ENCODE measurements at regions not wholly inside any gene's neighbourhood (a gene's known extent, or its start where the extent isn't known, plus 50 kb on each side); places are given as distances from the start of the nearest gene placed in this dataset.
"Not testable (repeated sequence)": the region's sequence is repeated elsewhere in the genome, so short reads cannot be mapped to it uniquely, and the experiment has no call there.

DNA sequence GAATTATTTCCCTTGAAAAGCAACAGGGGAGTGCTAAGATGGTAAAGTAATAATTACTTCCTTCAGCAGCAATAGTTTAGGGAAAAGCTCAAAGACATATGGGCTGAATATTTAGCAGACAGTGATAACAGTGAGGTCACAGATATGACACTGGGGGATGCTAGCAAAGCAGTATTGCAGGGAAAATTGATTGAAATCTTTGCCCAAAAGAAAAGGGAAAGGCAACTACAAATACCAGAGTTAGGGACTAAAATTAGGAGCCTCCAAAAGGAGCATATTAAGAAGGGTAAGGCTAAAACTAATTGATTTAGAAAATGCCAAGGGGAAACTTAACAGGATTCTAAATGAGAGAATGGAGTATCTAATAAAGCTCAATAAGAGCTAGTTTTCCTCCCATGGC lies 1191.3 kb upstream of the TENM3 start:
- Histone ChIP-seq H3K27ac (ENCODE audit: low read depth) (no peak overlapping the region), H3K4me3 (ENCODE audit: low read depth, low read length) (no peak overlapping the region)
- no peak for DNase-seq (ENCODE audit: extremely low spot score)

DNA sequence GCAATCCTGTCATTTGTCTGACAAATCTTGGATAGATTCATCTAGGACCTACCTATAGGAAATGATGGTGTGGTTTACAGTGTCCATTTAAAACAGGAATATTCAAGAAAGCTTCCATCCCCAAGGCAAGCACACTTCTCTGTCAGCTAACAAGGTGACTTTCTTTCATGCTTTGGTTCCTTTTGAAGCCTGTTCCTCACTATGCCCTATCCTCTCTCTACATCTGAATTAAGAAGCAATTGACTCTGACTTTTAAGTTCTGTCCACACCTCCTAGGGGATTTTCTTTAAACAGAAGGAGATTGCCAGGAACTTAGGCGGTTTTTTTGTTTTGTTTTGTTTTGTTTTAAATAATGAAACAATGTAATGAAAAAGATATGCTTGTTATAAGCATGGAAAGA lies 1181.4 kb upstream of the TENM3 start:
- no peak overlapping the region for H3K27ac ChIP-seq (ENCODE audit: low read depth)
- no peak overlapping the region for H3K4me3 ChIP-seq (ENCODE audit: low read depth, low read length)
- 36% methylated on average over 1 of the region's 1 CpG for WGBS
- no peaks in the 10 kb centered on the region for H3K36me3 ChIP-seq (ENCODE audit: insufficient read depth)
- no peak for DNase-seq (ENCODE audit: extremely low spot score)
- no peaks in the 10 kb centered on the region for H3K4me1 ChIP-seq (ENCODE audit: insufficient read depth)

More for the DNA sequence above, 1191.3 kb upstream of the TENM3 start:
- no peaks in the 10 kb centered on the region for H3K4me1 ChIP-seq (ENCODE audit: insufficient read depth)
- no peaks in the 10 kb centered on the region for H3K36me3 ChIP-seq (ENCODE audit: insufficient read depth)

DNA sequence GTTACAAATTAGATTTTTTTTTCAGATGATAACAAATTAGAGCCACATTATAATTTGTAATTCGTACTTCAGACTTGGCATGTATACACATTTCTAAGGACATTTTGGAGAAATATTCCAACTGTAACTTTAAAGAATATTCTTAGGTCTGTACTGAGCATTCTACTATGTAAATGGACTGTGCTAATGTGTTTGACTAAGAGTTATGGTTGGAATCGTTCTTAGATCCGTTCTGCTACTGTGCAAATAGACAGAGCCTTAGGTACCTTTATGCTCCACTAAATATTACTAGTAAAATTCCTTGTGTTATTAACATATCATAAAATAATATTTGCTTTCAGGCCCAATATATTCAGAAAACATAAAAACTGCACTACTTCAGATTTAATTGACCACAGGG lies 1180.0 kb upstream of the TENM3 start:
- Histone ChIP-seq H3K4me1 (ENCODE audit: insufficient read depth) (no peaks in the 10 kb centered on the region), H3K27ac (ENCODE audit: low read depth) (no peak overlapping the region), H3K4me3 (ENCODE audit: low read depth, low read length) (no peak overlapping the region), H3K36me3 (ENCODE audit: insufficient read depth) (no peaks in the 10 kb centered on the region)
- no peak for DNase-seq (ENCODE audit: extremely low spot score)
- 72% methylated on average over 3 of the region's 3 CpGs for WGBS

DNA sequence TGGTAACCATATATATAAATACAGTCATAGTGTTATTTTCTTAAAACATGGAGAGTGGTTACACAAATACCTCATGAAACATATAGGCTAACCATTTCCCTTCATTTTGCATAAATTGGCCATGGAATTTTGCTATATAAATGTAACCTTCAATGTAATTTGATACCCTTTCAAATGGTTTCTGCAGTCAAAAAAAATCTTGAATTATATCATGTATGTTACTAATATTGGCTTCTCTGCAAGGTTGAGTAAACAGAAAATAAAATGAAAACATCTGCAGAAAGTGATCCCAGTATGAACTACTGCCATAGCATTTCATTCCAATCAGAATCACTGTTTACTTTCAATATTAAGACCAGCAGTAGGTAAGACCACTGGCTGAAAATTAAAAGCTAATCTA lies 1165.9 kb upstream of the TENM3 start:
- H3K4me3 ChIP-seq (ENCODE audit: low read depth, low read length): no peak overlapping the region
- H3K4me1 ChIP-seq (ENCODE audit: insufficient read depth): no peaks in the 10 kb centered on the region
- no peaks in the 10 kb centered on the region for H3K36me3 ChIP-seq (ENCODE audit: insufficient read depth)
- no peak for DNase-seq (ENCODE audit: extremely low spot score)
- H3K27ac ChIP-seq (ENCODE audit: low read depth): no peak overlapping the region

DNA sequence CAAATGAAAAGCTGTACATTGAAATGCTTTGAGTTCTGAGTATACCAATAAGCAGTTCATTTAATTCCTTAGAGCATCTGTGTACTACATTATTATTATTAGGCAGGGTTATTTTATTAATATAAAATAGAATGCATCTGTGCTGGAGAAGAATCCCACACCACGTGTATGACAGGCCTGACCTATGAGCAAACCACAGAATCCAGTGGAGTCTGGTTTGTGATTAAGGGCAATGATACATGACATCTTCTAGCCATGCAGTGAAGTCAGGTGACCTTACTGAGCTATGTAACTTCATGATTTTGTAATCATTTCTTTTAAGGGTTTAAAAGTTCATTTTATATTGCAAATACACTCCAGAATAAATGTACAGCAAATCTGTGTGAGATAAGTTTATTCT lies 1165.0 kb upstream of the TENM3 start:
- H3K27ac ChIP-seq (ENCODE audit: low read depth): no peak overlapping the region
- DNase-seq (ENCODE audit: extremely low spot score): no peak
- H3K36me3 ChIP-seq (ENCODE audit: insufficient read depth): no peaks in the 10 kb centered on the region
- no peaks in the 10 kb centered on the region for H3K4me1 ChIP-seq (ENCODE audit: insufficient read depth)
- 42% methylated on average over 1 of the region's 1 CpG for WGBS
- no peak overlapping the region for H3K4me3 ChIP-seq (ENCODE audit: low read depth, low read length)

DNA sequence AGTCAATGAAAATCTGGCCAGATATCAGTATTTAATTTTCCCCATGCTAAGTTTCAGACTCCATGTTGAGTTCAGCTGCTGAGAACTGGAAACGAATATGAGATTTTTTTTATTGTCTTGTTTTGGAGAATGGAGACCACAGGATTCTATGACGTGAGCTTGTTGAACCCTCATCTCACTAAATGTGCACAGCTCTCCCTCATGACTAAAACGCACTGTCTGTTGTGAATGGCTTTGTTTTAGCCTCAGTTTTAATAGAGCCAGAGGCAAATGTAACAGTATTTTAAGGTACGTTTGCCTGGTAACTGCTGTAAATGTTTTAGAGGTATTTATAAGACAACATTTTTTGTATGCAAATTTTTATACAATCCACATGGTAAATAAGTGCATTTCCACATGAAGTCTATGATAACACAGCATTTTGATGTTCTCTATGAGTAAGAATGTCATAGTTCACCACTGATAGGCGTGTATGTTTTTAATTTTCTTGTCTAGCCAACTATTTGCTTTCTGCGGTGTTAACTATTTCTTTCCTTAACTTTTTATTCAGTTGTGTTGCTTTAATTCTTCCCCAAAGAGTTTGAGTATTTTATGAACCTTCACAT lies 1159.3 kb upstream of the TENM3 start:
- WGBS: 49% methylated on average over 6 of the region's 6 CpGs
- no peak for DNase-seq (ENCODE audit: extremely low spot score)
- no peak overlapping the region for H3K27ac ChIP-seq (ENCODE audit: low read depth)
- H3K36me3 ChIP-seq (ENCODE audit: insufficient read depth): no peaks in the 10 kb centered on the region
- no peaks in the 10 kb centered on the region for H3K4me1 ChIP-seq (ENCODE audit: insufficient read depth)
- no peak overlapping the region for H3K4me3 ChIP-seq (ENCODE audit: low read depth, low read length)

DNA sequence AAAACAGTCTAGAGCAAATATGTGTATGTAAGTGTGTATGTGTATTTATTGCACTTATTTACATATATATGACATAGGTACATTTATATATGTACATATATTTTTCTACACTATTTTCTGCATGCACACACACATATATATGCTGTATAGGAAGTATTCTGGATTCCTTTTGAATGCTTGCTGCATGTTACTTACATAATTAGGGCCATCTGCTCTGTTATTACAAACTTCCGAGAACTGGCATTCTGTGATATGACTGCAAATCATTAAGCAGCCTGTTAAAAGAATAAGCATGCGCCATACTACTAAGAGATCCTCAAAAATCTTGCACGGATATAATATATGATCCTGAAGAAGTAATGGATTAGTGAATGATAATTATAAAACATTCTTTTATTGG lies 1157.6 kb upstream of the TENM3 start:
- Histone ChIP-seq H3K4me1 (ENCODE audit: insufficient read depth) (no peaks in the 10 kb centered on the region), H3K27ac (ENCODE audit: low read depth) (no peak overlapping the region), H3K36me3 (ENCODE audit: insufficient read depth) (no peaks in the 10 kb centered on the region), H3K4me3 (ENCODE audit: low read depth, low read length) (no peak overlapping the region)
- 63% methylated on average over 3 of the region's 3 CpGs for WGBS
- no peak for DNase-seq (ENCODE audit: extremely low spot score)

DNA sequence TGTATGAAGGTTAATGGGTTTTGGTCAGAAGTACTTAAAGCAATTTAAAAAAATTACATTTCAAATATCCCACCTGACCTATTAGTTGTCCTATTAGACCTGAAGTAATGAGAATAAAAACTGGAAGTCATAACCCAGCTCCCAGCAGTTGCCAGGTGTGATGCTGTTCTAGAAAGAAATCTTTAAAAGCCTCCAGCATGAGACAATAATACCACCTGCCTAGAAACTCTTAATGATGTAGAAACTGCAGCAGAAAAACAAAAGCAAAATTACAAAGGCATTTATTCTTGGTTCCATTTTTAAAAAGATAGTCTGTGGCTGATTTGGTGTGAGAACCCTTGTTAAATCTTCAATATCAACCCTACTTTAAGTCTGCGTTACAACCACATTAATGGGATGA lies 1137.7 kb upstream of the TENM3 start:
- no peak for DNase-seq (ENCODE audit: extremely low spot score)
- Histone ChIP-seq H3K36me3 (ENCODE audit: insufficient read depth) (no peaks in the 10 kb centered on the region), H3K4me1 (ENCODE audit: insufficient read depth) (no peaks in the 10 kb centered on the region), H3K27ac (ENCODE audit: low read depth) (no peak overlapping the region), H3K4me3 (ENCODE audit: low read depth, low read length) (no peak overlapping the region)
- 94% methylated on average over 1 of the region's 1 CpG for WGBS

DNA sequence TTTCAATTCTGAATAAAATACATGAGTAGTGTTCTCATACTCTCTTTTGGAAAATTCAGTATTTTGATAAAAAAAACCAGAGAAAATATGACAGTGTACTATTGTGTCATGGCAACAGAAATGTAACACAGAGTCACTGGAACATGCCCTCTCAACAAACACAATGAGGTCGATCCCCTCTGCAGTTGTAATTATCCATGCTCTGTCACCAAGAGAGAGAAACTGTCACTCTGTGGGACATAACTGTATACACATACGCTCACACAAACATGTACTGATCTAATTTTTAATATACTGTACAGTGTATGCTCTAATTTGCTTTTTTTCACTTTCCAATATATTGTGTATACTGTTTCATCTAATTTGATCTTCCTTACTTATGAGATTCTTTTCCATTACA lies 1136.8 kb upstream of the TENM3 start:
- DNase-seq (ENCODE audit: extremely low spot score): no peak
- Histone ChIP-seq H3K27ac (ENCODE audit: low read depth) (no peak overlapping the region), H3K4me3 (ENCODE audit: low read depth, low read length) (no peak overlapping the region), H3K36me3 (ENCODE audit: insufficient read depth) (no peaks in the 10 kb centered on the region), H3K4me1 (ENCODE audit: insufficient read depth) (no peaks in the 10 kb centered on the region)
- WGBS: 78% methylated on average over 2 of the region's 2 CpGs

DNA sequence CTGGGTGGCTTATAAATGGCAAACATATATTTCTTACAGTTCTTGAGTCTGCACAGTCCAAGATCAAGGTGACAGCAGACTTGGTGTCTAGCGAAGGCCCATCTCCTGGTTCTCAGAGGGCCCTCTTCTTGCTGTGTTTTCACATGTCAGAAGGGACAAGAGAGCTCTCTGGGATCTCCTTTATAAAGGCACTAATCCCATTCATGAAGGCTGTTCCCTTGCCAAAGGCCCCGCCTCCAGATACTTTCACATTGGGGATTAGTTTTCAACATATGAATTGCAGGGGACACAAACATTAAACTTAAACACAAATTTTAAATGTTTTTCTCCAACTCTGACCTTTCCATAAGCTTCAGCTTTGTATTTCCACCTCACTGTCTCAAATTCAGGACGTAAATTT lies 1135.0 kb upstream of the TENM3 start:
- no peak for DNase-seq (ENCODE audit: extremely low spot score)
- Histone ChIP-seq H3K4me1 (ENCODE audit: insufficient read depth) (no peaks in the 10 kb centered on the region), H3K4me3 (ENCODE audit: low read depth, low read length) (no peak overlapping the region), H3K27ac (ENCODE audit: low read depth) (no peak overlapping the region), H3K36me3 (ENCODE audit: insufficient read depth) (no peaks in the 10 kb centered on the region)
- WGBS: 84% methylated on average over 3 of the region's 3 CpGs

DNA sequence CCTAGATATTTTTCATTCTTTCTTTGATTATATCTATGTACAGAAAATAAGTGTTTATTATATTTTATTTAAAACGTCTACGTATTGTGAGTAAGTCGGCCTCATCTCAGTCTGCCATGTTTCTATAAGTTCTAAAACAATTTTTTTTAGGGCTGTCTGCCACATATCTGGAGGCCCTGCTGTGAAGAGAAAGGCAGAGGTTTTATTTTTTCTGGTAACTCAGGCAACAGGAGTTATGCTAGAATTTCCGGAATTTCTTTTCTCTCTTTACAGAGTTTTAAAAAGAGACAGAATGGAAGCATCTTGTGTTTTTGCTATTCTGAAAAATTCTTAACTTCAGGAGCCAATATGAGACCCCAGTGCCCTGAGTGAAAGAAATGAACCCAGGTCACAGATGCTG lies 1124.0 kb upstream of the TENM3 start:
- no peak for DNase-seq (ENCODE audit: extremely low spot score)
- H3K36me3 ChIP-seq (ENCODE audit: insufficient read depth): no peaks in the 10 kb centered on the region
- WGBS: 62% methylated on average over 4 of the region's 4 CpGs
- no peak overlapping the region for H3K4me3 ChIP-seq (ENCODE audit: low read depth, low read length)
- H3K27ac ChIP-seq (ENCODE audit: low read depth): no peak overlapping the region
- no peaks in the 10 kb centered on the region for H3K4me1 ChIP-seq (ENCODE audit: insufficient read depth)

DNA sequence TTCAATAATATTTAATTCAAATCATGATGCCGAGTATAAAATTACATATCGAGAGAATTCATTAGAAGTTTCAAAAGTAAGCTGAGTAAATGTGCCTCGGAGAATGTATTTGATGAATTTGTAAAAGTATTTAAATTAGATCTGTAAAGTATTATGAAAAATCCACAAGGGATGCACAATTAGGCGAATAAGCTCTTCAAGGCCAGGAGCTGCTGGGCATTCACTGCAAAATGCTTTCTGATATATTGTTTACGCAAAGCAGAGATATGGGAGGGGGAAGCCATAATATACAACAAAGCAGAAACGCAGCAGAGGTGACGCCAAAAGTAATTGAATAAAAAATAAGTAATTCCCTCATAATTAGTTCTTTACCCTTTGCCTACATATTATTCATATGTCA lies 1121.5 kb upstream of the TENM3 start:
- DNase-seq (ENCODE audit: extremely low spot score): no peak
- H3K27ac ChIP-seq (ENCODE audit: low read depth): no peak overlapping the region
- H3K36me3 ChIP-seq (ENCODE audit: insufficient read depth): no peaks in the 10 kb centered on the region
- WGBS: 88% methylated on average over 7 of the region's 7 CpGs
- H3K4me1 ChIP-seq (ENCODE audit: insufficient read depth): no peaks in the 10 kb centered on the region
- H3K4me3 ChIP-seq (ENCODE audit: low read depth, low read length): no peak overlapping the region

DNA sequence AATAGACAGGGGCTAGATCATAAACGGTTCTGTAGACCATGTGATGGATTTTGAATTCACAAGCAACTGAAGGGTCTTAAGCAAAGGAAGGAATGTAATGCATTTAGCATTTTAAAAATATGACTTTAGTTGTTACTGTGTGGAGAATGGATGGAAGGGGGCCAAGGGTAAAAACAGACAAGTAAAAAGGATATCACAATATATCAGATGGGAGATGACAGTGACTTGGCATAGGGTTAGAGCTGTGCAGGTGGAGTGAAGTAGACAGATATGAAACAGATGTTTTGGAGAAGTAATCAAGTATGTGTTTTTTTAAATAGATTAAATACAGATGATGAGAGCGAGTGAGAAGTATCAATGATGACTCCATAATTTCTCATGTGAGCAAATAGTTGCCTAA lies 1116.0 kb upstream of the TENM3 start:
- Histone ChIP-seq H3K4me1 (ENCODE audit: insufficient read depth) (no peaks in the 10 kb centered on the region), H3K27ac (ENCODE audit: low read depth) (no peak overlapping the region), H3K36me3 (ENCODE audit: insufficient read depth) (no peaks in the 10 kb centered on the region), H3K4me3 (ENCODE audit: low read depth, low read length) (no peak overlapping the region)
- no peak for DNase-seq (ENCODE audit: extremely low spot score)
- WGBS: 69% methylated on average over 2 of the region's 2 CpGs

DNA sequence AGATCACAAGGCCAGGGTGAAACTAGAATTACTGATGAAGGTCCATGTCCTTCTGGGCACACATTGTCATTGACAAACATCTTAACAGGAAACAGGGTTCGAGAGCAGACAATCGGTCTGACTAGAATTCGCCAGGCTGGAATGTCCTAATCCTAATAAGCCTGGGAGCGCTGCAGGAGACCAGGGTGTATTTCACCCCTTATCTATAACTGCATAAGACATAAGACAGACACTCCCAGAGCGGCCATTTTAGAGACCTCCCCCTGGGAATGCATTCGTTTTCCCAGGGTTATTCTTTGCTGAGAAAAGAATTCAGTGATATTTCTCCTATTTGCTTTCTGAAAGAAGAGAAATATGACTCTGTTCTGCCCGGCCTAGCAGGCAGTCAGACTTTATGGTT lies 1112.9 kb upstream of the TENM3 start:
- not testable (repeated sequence) for H3K27ac ChIP-seq (ENCODE audit: low read depth); H3K4me3 ChIP-seq (ENCODE audit: low read depth, low read length); DNase-seq (ENCODE audit: extremely low spot score); H3K4me1 ChIP-seq (ENCODE audit: insufficient read depth); H3K36me3 ChIP-seq (ENCODE audit: insufficient read depth)
- 92% methylated on average over 7 of the region's 7 CpGs for WGBS

DNA sequence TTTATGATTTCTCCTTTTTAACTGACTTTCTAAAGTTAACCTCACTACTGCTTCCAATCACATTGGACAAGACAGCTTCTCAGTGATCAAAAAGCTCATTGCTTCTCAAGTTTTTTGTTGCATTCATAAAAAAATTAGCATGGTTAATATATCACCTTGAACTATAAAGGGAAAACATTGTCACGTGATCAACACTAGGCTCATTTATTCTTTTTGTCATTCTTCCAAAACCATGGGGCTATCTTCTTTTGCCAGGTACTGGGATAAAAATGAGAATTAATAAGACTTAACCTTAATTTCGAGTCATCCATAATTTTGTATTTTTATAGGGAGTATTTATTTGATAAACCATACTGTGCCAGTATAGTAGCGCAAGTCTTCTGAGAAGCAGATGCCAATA lies 1105.9 kb upstream of the TENM3 start:
- Histone ChIP-seq H3K4me1 (ENCODE audit: insufficient read depth) (no peaks in the 10 kb centered on the region), H3K4me3 (ENCODE audit: low read depth, low read length) (no peak overlapping the region), H3K36me3 (ENCODE audit: insufficient read depth) (no peaks in the 10 kb centered on the region), H3K27ac (ENCODE audit: low read depth) (no peak overlapping the region)
- WGBS: 88% methylated on average over 3 of the region's 3 CpGs
- no peak for DNase-seq (ENCODE audit: extremely low spot score)
